ENCODE measurements at regions not wholly inside any gene's neighbourhood (a gene's known extent, or its start where the extent isn't known, plus 50 kb on each side); places are given as distances from the start of the nearest gene placed in this dataset.

- peak in 1 of 2 donors; percentile 19 for DNase-seq (ENCODE audit: low spot score in 2 of 2)
- 88 to 92% methylated on average over 3 of the region's 3 CpGs for WGBS, 2 donors
- intact Hi-C loops (cut with DNase I; ENCODE audit: low total_unique reads) = no loop called here
- no peak for TF ChIP-seq CTCF (IDR thresholded peaks at IDR 0.05)
- TF ChIP-seq POLR2A (IDR thresholded peaks at IDR 0.05) = no peak
- H3K4me3 ChIP-seq (ENCODE audit: low read depth, poor library complexity, severe bottlenecking) = no peak overlapping the region
Observed at GRCh38 chr6:88449770-88450169, 283.6 kb upstream of the CNR1 start.

- intact Hi-C loops (cut with DNase I; ENCODE audit: low total_unique reads) = no loop called here
- H3K4me3 ChIP-seq (ENCODE audit: low read depth, poor library complexity, severe bottlenecking) = no peak overlapping the region
- no peak for DNase-seq (ENCODE audit: low spot score in 2 of 2)
- WGBS, 2 donors = 72 to 75% methylated on average over 2 of the region's 2 CpGs
- no peak for TF ChIP-seq POLR2A (IDR thresholded peaks at IDR 0.05)
- no peak for TF ChIP-seq CTCF (IDR thresholded peaks at IDR 0.05)
Observed at GRCh38 chr6:88445188-88445965, 279.2 kb upstream of the CNR1 start.

GRCh38 chr6:88443554-88443953 is 277.4 kb upstream of the CNR1 start:
- TF ChIP-seq CTCF (IDR thresholded peaks at IDR 0.05) (no peak), POLR2A (IDR thresholded peaks at IDR 0.05) (no peak)
- no peak for DNase-seq (ENCODE audit: low spot score in 2 of 2)
- no peak overlapping the region for H3K4me3 ChIP-seq (ENCODE audit: low read depth, poor library complexity, severe bottlenecking)
- WGBS, 2 donors = 77 to 88% methylated on average over 1 of the region's 1 CpG
- intact Hi-C loops (cut with DNase I; ENCODE audit: low total_unique reads) = no loop called here

- TF ChIP-seq POLR2A (IDR thresholded peaks at IDR 0.05) = no peak
- no peak for TF ChIP-seq CTCF (IDR thresholded peaks at IDR 0.05)
- 82 to 90% methylated on average over 4 of the region's 4 CpGs for WGBS, 2 donors
- no peak overlapping the region for H3K4me3 ChIP-seq (ENCODE audit: low read depth, poor library complexity, severe bottlenecking)
- DNase-seq (ENCODE audit: low spot score in 2 of 2) = no peak
- intact Hi-C loops (cut with DNase I; ENCODE audit: low total_unique reads) = no loop called here
Observed at GRCh38 chr6:88442737-88443136, 276.6 kb upstream of the CNR1 start.

GRCh38 chr6:88441346-88441745 is 275.2 kb upstream of the CNR1 start:
- 81 to 84% methylated on average over 4 of the region's 4 CpGs for whole genome bisulfite sequencing, 2 donors
- no peak overlapping the region for H3K4me3 ChIP-seq (ENCODE audit: low read depth, poor library complexity, severe bottlenecking)
- intact Hi-C loops (cut with DNase I; ENCODE audit: low total_unique reads) = no loop called here
- TF ChIP-seq CTCF (IDR thresholded peaks at IDR 0.05) = no peak
- no peak for TF ChIP-seq POLR2A (IDR thresholded peaks at IDR 0.05)
- DNase-seq (ENCODE audit: low spot score in 2 of 2) = no peak

- WGBS, 2 donors = 71 to 91% methylated on average over 1 of the region's 1 CpG
- no peak overlapping the region for H3K4me3 ChIP-seq (ENCODE audit: low read depth, poor library complexity, severe bottlenecking)
- TF ChIP-seq POLR2A (IDR thresholded peaks at IDR 0.05) (no peak), CTCF (IDR thresholded peaks at IDR 0.05) (no peak)
- intact Hi-C loops (cut with DNase I; ENCODE audit: low total_unique reads) = no loop called here
- no peak for DNase-seq (ENCODE audit: low spot score in 2 of 2)
Observed at GRCh38 chr6:88428068-88428467, 261.9 kb upstream of the CNR1 start.
